ENCODE measurements at regions not wholly inside any gene's neighbourhood (a gene's known extent, or its start where the extent isn't known, plus 50 kb on each side); places are given as distances from the start of the nearest gene placed in this dataset.

DNA sequence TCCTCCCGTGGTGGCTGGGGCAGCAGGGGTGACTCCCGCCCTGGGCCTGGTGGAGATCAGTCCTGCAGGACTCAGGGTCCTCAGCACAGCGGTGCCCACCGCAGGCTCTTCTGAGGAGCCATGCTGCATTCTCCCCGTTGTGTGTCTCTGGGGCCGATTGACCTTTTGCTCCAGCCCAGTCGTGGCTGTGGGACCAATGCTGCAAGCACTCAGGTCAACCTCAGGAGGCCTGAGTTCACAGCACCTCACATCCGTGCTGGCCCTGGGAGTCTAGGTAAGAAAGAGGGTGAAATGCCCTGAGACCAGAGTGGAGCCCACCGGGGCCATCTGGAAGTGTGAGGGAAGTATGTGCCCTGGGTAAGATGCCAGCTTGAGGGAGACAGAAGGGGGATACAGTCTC is 316.1 kb upstream of the B3GAT1 start (continued):
- TF ChIP-seq, protein P1, sequence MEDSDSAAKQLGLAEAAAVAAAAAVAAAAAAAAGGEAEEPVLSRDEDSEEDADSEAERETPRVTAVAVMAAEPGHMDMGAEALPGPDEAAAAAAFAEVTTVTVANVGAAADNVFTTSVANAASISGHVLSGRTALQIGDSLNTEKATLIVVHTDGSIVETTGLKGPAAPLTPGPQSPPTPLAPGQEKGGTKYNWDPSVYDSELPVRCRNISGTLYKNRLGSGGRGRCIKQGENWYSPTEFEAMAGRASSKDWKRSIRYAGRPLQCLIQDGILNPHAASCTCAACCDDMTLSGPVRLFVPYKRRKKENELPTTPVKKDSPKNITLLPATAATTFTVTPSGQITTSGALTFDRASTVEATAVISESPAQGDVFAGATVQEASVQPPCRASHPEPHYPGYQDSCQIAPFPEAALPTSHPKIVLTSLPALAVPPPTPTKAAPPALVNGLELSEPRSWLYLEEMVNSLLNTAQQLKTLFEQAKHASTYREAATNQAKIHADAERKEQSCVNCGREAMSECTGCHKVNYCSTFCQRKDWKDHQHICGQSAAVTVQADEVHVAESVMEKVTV (CRISPR knock-in tag; IDR thresholded peaks at IDR 0.05) = no peak
- no peak for TF ChIP-seq CTBP1 (IDR thresholded peaks at IDR 0.05; ENCODE audit: borderline replicate concordance)
- TF ChIP-seq, protein P2, sequence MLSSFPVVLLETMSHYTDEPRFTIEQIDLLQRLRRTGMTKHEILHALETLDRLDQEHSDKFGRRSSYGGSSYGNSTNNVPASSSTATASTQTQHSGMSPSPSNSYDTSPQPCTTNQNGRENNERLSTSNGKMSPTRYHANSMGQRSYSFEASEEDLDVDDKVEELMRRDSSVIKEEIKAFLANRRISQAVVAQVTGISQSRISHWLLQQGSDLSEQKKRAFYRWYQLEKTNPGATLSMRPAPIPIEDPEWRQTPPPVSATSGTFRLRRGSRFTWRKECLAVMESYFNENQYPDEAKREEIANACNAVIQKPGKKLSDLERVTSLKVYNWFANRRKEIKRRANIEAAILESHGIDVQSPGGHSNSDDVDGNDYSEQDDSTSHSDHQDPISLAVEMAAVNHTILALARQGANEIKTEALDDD (IDR thresholded peaks at IDR 0.05) = no peak

DNA sequence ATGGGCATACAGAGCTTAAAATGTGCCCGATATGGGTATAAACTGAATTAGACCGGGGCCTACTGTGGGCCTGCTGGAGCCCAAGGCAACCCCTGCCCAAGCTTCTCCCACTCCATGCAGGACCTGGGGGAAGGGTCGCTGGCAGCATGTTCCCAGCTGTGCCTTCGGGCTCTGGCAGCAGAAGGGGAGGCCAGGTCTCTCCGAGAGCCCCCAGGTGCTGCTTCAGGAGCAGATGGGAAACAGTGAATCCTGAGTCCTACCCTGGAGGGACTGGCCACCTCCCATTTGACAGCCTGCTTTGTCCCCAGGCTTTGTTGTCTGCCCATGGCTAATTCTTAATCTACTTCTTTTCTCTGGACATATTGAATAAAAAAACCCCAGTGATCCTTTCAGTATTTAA is 315.6 kb upstream of the B3GAT1 start:
- Histone ChIP-seq H3K9me3 (replicated peaks; ENCODE audit: control insufficient read depth, insufficient read depth, low read depth, low read length) (no peaks in the 10 kb centered on the region), H3K27ac (ENCODE audit: extremely low read depth, low read depth, low read length) (no peak overlapping the region), H3K36me3 (ENCODE audit: control insufficient read depth, insufficient read depth, low read length) (no peaks in the 10 kb centered on the region), H3K27me3 (ENCODE audit: control insufficient read depth in 2 of 2, insufficient read depth in 2 of 2, low read length in 2 of 2) (peaks cover 0 to 34% of the 10 kb centered on the region in 2 experiments; a peak in 3 of 5 replicates), H3K9ac (ENCODE audit: insufficient read depth in 1 of 2, low read depth in 2 of 2, low read length in 2 of 2) (no peak overlapping the region), H3K79me2 (ENCODE audit: control insufficient read depth, insufficient read depth, low read length) (no peaks in the 10 kb centered on the region), H3K9me1 (ENCODE audit: control insufficient read depth, insufficient read depth, low read length) (no peaks in the 10 kb centered on the region), H3K4me2 (ENCODE audit: insufficient read depth, low read length) (no peak overlapping the region), H3K4me1 (replicated peaks in 1 of 2; ENCODE audit: control insufficient read depth in 2 of 2, insufficient read depth in 2 of 2, low read length in 2 of 2) (no peaks in the 10 kb centered on the region), H4K20me1 (replicated peaks; ENCODE audit: control insufficient read depth, insufficient read depth, low read length) (no peaks in the 10 kb centered on the region; the same call in 1 of the 2 replicates), H3K4me3 (no peak overlapping the region), H2AFZ (ENCODE audit: low read depth, low read length) (no peak overlapping the region)
- no TSS peak for BruUV-seq (replicated peaks)
- ChIA-PET CTCF (ENCODE audit: low intra/inter-chr PET ratio) (no interaction called here), POLR2A (interaction anchor here (1.0 to 1.2 kb wide), 2 partner anchors 26 to 448 kb away, joined by 3 to 6 read pairs; no protein-coding TSS in a partner anchor)
- no peak for ATAC-seq
- in situ Hi-C loops (cut with MboI) = no loop called here
- FAIRE-seq = no peak
- WGBS (ENCODE audit: insufficient coverage, low coverage, missing lambda C conversion rate) = 0% methylated on average over 5 of the region's 5 CpGs
- intact Hi-C loops (cut with micrococcal nuclease) = loop anchor here (2.0 to 10.0 kb wide), 3 partner anchors 135 to 367 kb away; no protein-coding TSS in a partner anchor
- DNase-seq (ENCODE audit: extremely low read depth in 1 of 4, low spot score in 3 of 4) = no peak
- TF ChIP-seq, protein P3, sequence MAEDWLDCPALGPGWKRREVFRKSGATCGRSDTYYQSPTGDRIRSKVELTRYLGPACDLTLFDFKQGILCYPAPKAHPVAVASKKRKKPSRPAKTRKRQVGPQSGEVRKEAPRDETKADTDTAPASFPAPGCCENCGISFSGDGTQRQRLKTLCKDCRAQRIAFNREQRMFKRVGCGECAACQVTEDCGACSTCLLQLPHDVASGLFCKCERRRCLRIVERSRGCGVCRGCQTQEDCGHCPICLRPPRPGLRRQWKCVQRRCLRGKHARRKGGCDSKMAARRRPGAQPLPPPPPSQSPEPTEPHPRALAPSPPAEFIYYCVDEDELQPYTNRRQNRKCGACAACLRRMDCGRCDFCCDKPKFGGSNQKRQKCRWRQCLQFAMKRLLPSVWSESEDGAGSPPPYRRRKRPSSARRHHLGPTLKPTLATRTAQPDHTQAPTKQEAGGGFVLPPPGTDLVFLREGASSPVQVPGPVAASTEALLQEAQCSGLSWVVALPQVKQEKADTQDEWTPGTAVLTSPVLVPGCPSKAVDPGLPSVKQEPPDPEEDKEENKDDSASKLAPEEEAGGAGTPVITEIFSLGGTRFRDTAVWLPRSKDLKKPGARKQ (CRISPR knock-in tag; IDR thresholded peaks at IDR 0.05) = no peak
- no peak for TF ChIP-seq ZNF212 (CRISPR knock-in tag; IDR thresholded peaks at IDR 0.05)
- no peak for TF ChIP-seq ZNF699 (CRISPR knock-in tag; IDR thresholded peaks at IDR 0.05; ENCODE audit: insufficient replicate concordance)
- TF ChIP-seq BRD9 (IDR thresholded peaks at IDR 0.05; ENCODE audit: low read depth, partially characterized antibody) = no peak
- no peak for TF ChIP-seq OTX1 (CRISPR knock-in tag; IDR thresholded peaks at IDR 0.05)
- TF ChIP-seq RBBP5 (IDR thresholded peaks at IDR 0.05; ENCODE audit: borderline replicate concordance, insufficient read depth, low read length, poor library complexity, severe bottlenecking) = no peak
- TF ChIP-seq ZNF408 (CRISPR knock-in tag; IDR thresholded peaks at IDR 0.05; ENCODE audit: low read depth) = no peak
- TF ChIP-seq ZNF445 (CRISPR knock-in tag; IDR thresholded peaks at IDR 0.05; ENCODE audit: low read depth) = no peak
- no peak for TF ChIP-seq SMARCA4 (IDR thresholded peaks at IDR 0.05)
